ENCODE measurements at regions not wholly inside any gene's neighbourhood (a gene's known extent, or its start where the extent isn't known, plus 50 kb on each side); places are given as distances from the start of the nearest gene placed in this dataset.
A peak's percentile ranks its signal among the peaks of the same experiment; 100 is the strongest.

DNA sequence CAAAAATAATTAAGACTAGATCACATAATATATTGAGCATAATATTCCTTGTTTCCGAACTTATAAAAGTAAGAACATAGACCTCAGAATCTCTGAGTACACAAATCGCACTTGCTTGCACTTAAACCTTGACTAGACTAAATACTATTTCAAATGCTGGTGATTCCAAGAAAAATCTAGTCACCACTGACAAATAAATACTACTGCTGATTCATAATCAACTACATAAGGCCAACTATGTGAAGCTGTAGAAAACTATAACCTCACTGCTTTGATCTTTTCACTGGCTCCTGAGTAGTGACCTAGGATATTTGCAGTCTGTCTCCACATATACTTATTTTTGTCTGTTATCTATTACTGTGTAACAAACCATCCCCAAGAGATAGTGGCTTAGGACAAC, 245.4 kb downstream of the DIO2 start:
- no peaks in the 10 kb centered on the region for H3K9me3 ChIP-seq (ENCODE audit: control insufficient read depth, low read length)
- no peak overlapping the region for H3K27ac ChIP-seq (ENCODE audit: low read length)
- DNase-seq (no peak), ATAC-seq (no peak)
- H3K4me1 ChIP-seq (ENCODE audit: control insufficient read depth, insufficient read depth, low read length): no peaks in the 10 kb centered on the region
- no peaks in the 10 kb centered on the region for H3K27me3 ChIP-seq (ENCODE audit: control insufficient read depth, insufficient read depth)
- H3K4me3 ChIP-seq (ENCODE audit: low read length): no peak overlapping the region
- intact Hi-C loops (cut with DNase I): no loop called here
- 92% methylated on average over 2 of the region's 2 CpGs for WGBS

- no peaks in the 10 kb centered on the region for H3K4me1 ChIP-seq (ENCODE audit: control insufficient read depth, insufficient read depth, low read length)
- H3K9me3 ChIP-seq (ENCODE audit: control insufficient read depth, low read length): no peaks in the 10 kb centered on the region
- 65% methylated on average over 2 of the region's 2 CpGs for WGBS
- H3K27me3 ChIP-seq (ENCODE audit: control insufficient read depth, insufficient read depth): no peaks in the 10 kb centered on the region
- no peak overlapping the region for H3K4me3 ChIP-seq (ENCODE audit: low read length)
- intact Hi-C loops (cut with DNase I): no loop called here
- no peak overlapping the region for H3K27ac ChIP-seq (ENCODE audit: low read length)
- DNase-seq (peak in 1 of 3 donors; percentile 33), ATAC-seq (peak; percentile 64 to 95)
Measured at GRCh38 chr14:79961197-79961596, 250.1 kb downstream of the DIO2 start.

- WGBS: 65% methylated on average over 3 of the region's 3 CpGs
- Histone ChIP-seq H3K4me1 (ENCODE audit: control insufficient read depth, insufficient read depth, low read length) (no peaks in the 10 kb centered on the region), H3K9me3 (ENCODE audit: control insufficient read depth, low read length) (no peaks in the 10 kb centered on the region), H3K27me3 (ENCODE audit: control insufficient read depth, insufficient read depth) (no peaks in the 10 kb centered on the region), H3K27ac (ENCODE audit: low read length) (no peak overlapping the region), H3K4me3 (ENCODE audit: low read length) (no peak overlapping the region)
- no peak for DNase-seq
- peak in 1 of 2 donors; percentile 26 for ATAC-seq
- intact Hi-C loops (cut with DNase I): no loop called here
Measured at GRCh38 chr14:79960288-79960687, 251.0 kb downstream of the DIO2 start.

GRCh38 chr14:79951572-79951971, 259.7 kb downstream of the DIO2 start:
- WGBS: 92% methylated on average over 1 of the region's 1 CpG
- Histone ChIP-seq H3K4me3 (ENCODE audit: low read length) (no peak overlapping the region), H3K27me3 (ENCODE audit: control insufficient read depth, insufficient read depth) (no peaks in the 10 kb centered on the region), H3K4me1 (ENCODE audit: control insufficient read depth, insufficient read depth, low read length) (no peaks in the 10 kb centered on the region), H3K9me3 (ENCODE audit: control insufficient read depth, low read length) (peaks cover 2% of the 10 kb centered on the region), H3K27ac (ENCODE audit: low read length) (no peak overlapping the region)
- no peak for ATAC-seq
- intact Hi-C loops (cut with DNase I): no loop called here
- DNase-seq: no peak

DNA sequence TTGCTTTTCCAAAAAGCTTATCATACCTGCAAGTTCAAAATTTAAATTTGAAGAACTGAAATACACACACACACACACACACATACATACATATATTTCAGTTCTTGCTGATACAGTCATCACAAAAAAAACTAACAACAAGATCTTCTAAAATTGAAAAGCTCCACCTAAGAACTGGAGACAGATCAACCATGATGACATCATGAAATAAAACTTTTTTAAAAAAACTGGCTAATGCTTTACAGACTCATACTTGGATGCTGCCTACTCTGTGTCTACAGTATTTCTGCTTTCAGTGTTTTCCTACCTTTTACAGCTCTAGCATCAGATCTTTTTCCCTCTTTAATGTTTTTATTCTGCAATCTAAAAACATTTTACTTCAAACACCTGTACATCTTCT, 261.4 kb downstream of the DIO2 start:
- Histone ChIP-seq H3K9me3 (ENCODE audit: control insufficient read depth, low read length) (peaks cover 2% of the 10 kb centered on the region), H3K4me3 (ENCODE audit: low read length) (no peak overlapping the region), H3K4me1 (ENCODE audit: control insufficient read depth, insufficient read depth, low read length) (no peaks in the 10 kb centered on the region), H3K27me3 (ENCODE audit: control insufficient read depth, insufficient read depth) (no peaks in the 10 kb centered on the region), H3K27ac (ENCODE audit: low read length) (no peak overlapping the region)
- intact Hi-C loops (cut with DNase I): no loop called here
- DNase-seq (no peak), ATAC-seq (no peak)

- Histone ChIP-seq H3K4me3 (ENCODE audit: low read length) (no peak overlapping the region), H3K9me3 (ENCODE audit: control insufficient read depth, low read length) (no peaks in the 10 kb centered on the region), H3K4me1 (ENCODE audit: control insufficient read depth, insufficient read depth, low read length) (no peaks in the 10 kb centered on the region), H3K27me3 (ENCODE audit: control insufficient read depth, insufficient read depth) (no peaks in the 10 kb centered on the region), H3K27ac (ENCODE audit: low read length) (no peak overlapping the region)
- 81% methylated on average over 2 of the region's 2 CpGs for WGBS
- DNase-seq (no peak), ATAC-seq (no peak)
- intact Hi-C loops (cut with DNase I): no loop called here
Measured at GRCh38 chr14:79947440-79948054, 263.8 kb downstream of the DIO2 start.

- intact Hi-C loops (cut with DNase I): no loop called here
- ATAC-seq (no peak), DNase-seq (no peak)
- no peaks in the 10 kb centered on the region for H3K27me3 ChIP-seq (ENCODE audit: control insufficient read depth, insufficient read depth)
- no peak overlapping the region for H3K27ac ChIP-seq (ENCODE audit: low read length)
- no peak overlapping the region for H3K4me3 ChIP-seq (ENCODE audit: low read length)
- no peaks in the 10 kb centered on the region for H3K9me3 ChIP-seq (ENCODE audit: control insufficient read depth, low read length)
- no peaks in the 10 kb centered on the region for H3K4me1 ChIP-seq (ENCODE audit: control insufficient read depth, insufficient read depth, low read length)
- WGBS: 72% methylated on average over 6 of the region's 6 CpGs
Measured at GRCh38 chr14:79939235-79939634, 272.1 kb downstream of the DIO2 start.

DNA sequence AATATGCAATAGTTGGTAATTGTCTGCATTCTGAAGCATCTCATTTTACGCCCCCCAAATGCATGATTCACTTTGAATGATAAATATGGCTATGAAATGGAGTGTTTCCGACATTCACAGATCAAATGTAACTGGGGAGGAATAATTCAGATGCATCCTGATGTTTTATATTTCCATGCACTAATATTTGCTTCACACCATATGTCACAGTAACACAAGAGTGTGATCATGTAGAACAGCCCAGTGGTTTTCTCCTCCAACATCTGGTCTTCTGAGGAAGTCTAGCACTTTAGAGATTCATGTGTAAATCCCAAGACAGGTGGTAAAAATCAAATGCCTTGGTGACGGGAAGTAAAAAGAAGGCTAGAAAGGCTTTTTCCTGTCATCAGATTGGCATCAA, 273.1 kb downstream of the DIO2 start:
- Histone ChIP-seq H3K4me3 (ENCODE audit: low read length) (no peak overlapping the region), H3K9me3 (ENCODE audit: control insufficient read depth, low read length) (no peaks in the 10 kb centered on the region), H3K27ac (ENCODE audit: low read length) (no peak overlapping the region), H3K4me1 (ENCODE audit: control insufficient read depth, insufficient read depth, low read length) (no peaks in the 10 kb centered on the region), H3K27me3 (ENCODE audit: control insufficient read depth, insufficient read depth) (no peaks in the 10 kb centered on the region)
- WGBS: 77% methylated on average over 3 of the region's 3 CpGs
- intact Hi-C loops (cut with DNase I): no loop called here
- no peak for ATAC-seq
- DNase-seq: no peak

GRCh38 chr14:79937433-79937832, 273.9 kb downstream of the DIO2 start:
- Histone ChIP-seq H3K4me3 (ENCODE audit: low read length) (no peak overlapping the region), H3K4me1 (ENCODE audit: control insufficient read depth, insufficient read depth, low read length) (no peaks in the 10 kb centered on the region), H3K27ac (ENCODE audit: low read length) (no peak overlapping the region), H3K9me3 (ENCODE audit: control insufficient read depth, low read length) (no peaks in the 10 kb centered on the region), H3K27me3 (ENCODE audit: control insufficient read depth, insufficient read depth) (no peaks in the 10 kb centered on the region)
- ATAC-seq (no peak), DNase-seq (no peak)
- intact Hi-C loops (cut with DNase I): no loop called here

- WGBS: 62% methylated on average over 2 of the region's 2 CpGs
- intact Hi-C loops (cut with DNase I): no loop called here
- H3K27ac ChIP-seq (ENCODE audit: low read length): no peak overlapping the region
- DNase-seq (no peak), ATAC-seq (no peak)
- H3K27me3 ChIP-seq (ENCODE audit: control insufficient read depth, insufficient read depth): no peaks in the 10 kb centered on the region
- H3K4me1 ChIP-seq (ENCODE audit: control insufficient read depth, insufficient read depth, low read length): no peaks in the 10 kb centered on the region
- no peaks in the 10 kb centered on the region for H3K9me3 ChIP-seq (ENCODE audit: control insufficient read depth, low read length)
- H3K4me3 ChIP-seq (ENCODE audit: low read length): no peak overlapping the region
Measured at GRCh38 chr14:79924551-79924950, 286.8 kb downstream of the DIO2 start.

- intact Hi-C loops (cut with DNase I): no loop called here
- 79% methylated on average over 7 of the region's 7 CpGs for WGBS
- peak in 1 of 3 donors; percentile 11 for DNase-seq
- no peak overlapping the region for H3K27ac ChIP-seq (ENCODE audit: low read length)
- no peaks in the 10 kb centered on the region for H3K9me3 ChIP-seq (ENCODE audit: control insufficient read depth, low read length)
- H3K4me3 ChIP-seq (ENCODE audit: low read length): no peak overlapping the region
- no peaks in the 10 kb centered on the region for H3K27me3 ChIP-seq (ENCODE audit: control insufficient read depth, insufficient read depth)
- ATAC-seq: no peak
- H3K4me1 ChIP-seq (ENCODE audit: control insufficient read depth, insufficient read depth, low read length): no peaks in the 10 kb centered on the region
Measured at GRCh38 chr14:79920180-79920692, 291.1 kb downstream of the DIO2 start.

All from right cardiac atrium (tissue), 5 donors.